ENCODE measurements at regions not wholly inside any gene's neighbourhood (a gene's known extent, or its start where the extent isn't known, plus 50 kb on each side); places are given as distances from the start of the nearest gene placed in this dataset.

DNA sequence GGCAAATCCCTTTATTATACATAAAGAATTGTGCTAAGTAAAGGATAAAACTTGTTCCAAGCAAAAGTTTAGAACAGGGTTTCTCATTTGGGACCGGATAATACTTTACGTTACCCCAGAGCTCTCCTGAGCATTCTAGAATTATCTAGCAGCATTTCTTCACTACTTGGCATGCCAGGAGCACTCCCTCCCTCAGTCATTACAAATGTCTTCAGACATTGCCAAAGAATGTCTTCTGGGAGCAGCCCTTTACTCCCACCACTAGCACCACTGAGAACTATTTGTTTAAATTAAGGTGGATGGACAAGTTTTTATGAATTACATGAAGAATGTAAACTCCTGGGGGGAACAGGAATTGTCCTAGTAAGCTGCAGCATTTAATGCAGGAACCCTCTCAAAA, 516.4 kb downstream of the GBE1 start:
- ChIA-PET POLR2A (no interaction called here), CTCF (ENCODE audit: low intra/inter-chr PET ratio) (no interaction called here)
- FAIRE-seq (no peak), DNase-seq (ENCODE audit: extremely low read depth in 1 of 4, low spot score in 3 of 4) (no peak), ATAC-seq (no peak)
- no peaks in the 10 kb centered on the region for H3K27me3 ChIP-seq (ENCODE audit: control insufficient read depth in 2 of 2, insufficient read depth in 2 of 2, low read length in 2 of 2)
- H2AFZ ChIP-seq (ENCODE audit: low read depth, low read length), result no peak overlapping the region
- H3K4me3 ChIP-seq, result no peak overlapping the region
- H3K9me1 ChIP-seq (ENCODE audit: control insufficient read depth, insufficient read depth, low read length), result no peaks in the 10 kb centered on the region
- H4K20me1 ChIP-seq (replicated peaks; ENCODE audit: control insufficient read depth, insufficient read depth, low read length), result no peaks in the 10 kb centered on the region
- no TSS peak for BruUV-seq (replicated peaks)
- intact Hi-C loops (cut with micrococcal nuclease), result no loop called here
- H3K4me1 ChIP-seq (replicated peaks in 1 of 2; ENCODE audit: control insufficient read depth in 2 of 2, insufficient read depth in 2 of 2, low read length in 2 of 2), result no peaks in the 10 kb centered on the region
- H3K79me2 ChIP-seq (ENCODE audit: control insufficient read depth, insufficient read depth, low read length), result no peaks in the 10 kb centered on the region
- in situ Hi-C loops (cut with MboI), result no loop called here
- no peak for TF ChIP-seq FOXA3 (CRISPR knock-in tag; conservative IDR thresholded peaks at IDR 0.05 in 1 of 2, IDR thresholded peaks at IDR 0.05 in 1 of 2)
- no peak for TF ChIP-seq RFX1 (IDR thresholded peaks at IDR 0.05)
- no peak for TF ChIP-seq ZFP36 (IDR thresholded peaks at IDR 0.05; ENCODE audit: low read depth, low read length, partially characterized antibody)
- no peak for TF ChIP-seq ZC3H4 (CRISPR knock-in tag; IDR thresholded peaks at IDR 0.05; ENCODE audit: borderline replicate concordance)
- no peak for TF ChIP-seq NFIX (CRISPR knock-in tag; IDR thresholded peaks at IDR 0.05; ENCODE audit: low read depth)
- no peak overlapping the region for H3K9ac ChIP-seq (ENCODE audit: insufficient read depth in 1 of 2, low read depth in 2 of 2, low read length in 2 of 2)
- no peak overlapping the region for H3K27ac ChIP-seq (ENCODE audit: extremely low read depth, low read depth, low read length)
- no peaks in the 10 kb centered on the region for H3K9me3 ChIP-seq (replicated peaks; ENCODE audit: control insufficient read depth, insufficient read depth, low read depth, low read length)
- no peaks in the 10 kb centered on the region for H3K36me3 ChIP-seq (ENCODE audit: control insufficient read depth, insufficient read depth, low read length)
- 13% methylated on average over 2 of the region's 2 CpGs for WGBS (ENCODE audit: insufficient coverage, low coverage, missing lambda C conversion rate)
- H3K4me2 ChIP-seq (ENCODE audit: insufficient read depth, low read length), result no peak overlapping the region

DNA sequence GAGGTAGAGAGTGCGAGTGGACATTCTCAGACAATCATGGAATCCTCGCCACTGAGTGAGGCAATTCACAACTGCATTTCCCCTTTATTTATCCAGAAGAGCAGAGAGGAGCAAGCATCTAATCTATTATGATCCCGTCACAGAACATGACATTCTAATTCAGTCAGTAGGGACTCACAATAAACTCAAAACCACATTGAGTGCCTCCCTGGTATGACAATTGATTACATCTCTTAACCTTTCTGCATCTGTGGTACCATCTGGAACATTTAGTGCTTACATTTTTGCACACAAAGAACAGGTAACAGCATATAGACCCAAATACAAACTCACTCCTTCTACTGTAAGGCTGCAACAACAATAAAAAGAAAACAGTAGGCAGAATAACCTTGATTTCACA, 517.2 kb downstream of the GBE1 start:
- CTCF ChIA-PET (ENCODE audit: low intra/inter-chr PET ratio), result no interaction called here
- H3K4me2 ChIP-seq (ENCODE audit: insufficient read depth, low read length), result no peak overlapping the region
- BruUV-seq (replicated peaks), result no TSS peak
- ATAC-seq (no peak), FAIRE-seq (no peak), DNase-seq (ENCODE audit: extremely low read depth in 1 of 4, low spot score in 3 of 4) (no peak)
- H3K79me2 ChIP-seq (ENCODE audit: control insufficient read depth, insufficient read depth, low read length), result no peaks in the 10 kb centered on the region
- POLR2A ChIA-PET, result no interaction called here
- H4K20me1 ChIP-seq (replicated peaks; ENCODE audit: control insufficient read depth, insufficient read depth, low read length), result no peaks in the 10 kb centered on the region
- H3K27ac ChIP-seq (ENCODE audit: extremely low read depth, low read depth, low read length), result no peak overlapping the region
- no peaks in the 10 kb centered on the region for H3K9me1 ChIP-seq (ENCODE audit: control insufficient read depth, insufficient read depth, low read length)
- no peak overlapping the region for H3K9ac ChIP-seq (ENCODE audit: insufficient read depth in 1 of 2, low read depth in 2 of 2, low read length in 2 of 2)
- H3K4me3 ChIP-seq, result no peak overlapping the region
- 0% methylated on average over 3 of the region's 3 CpGs for WGBS (ENCODE audit: insufficient coverage, low coverage, missing lambda C conversion rate)
- no peak overlapping the region for H2AFZ ChIP-seq (ENCODE audit: low read depth, low read length)
- no peaks in the 10 kb centered on the region for H3K27me3 ChIP-seq (ENCODE audit: control insufficient read depth in 2 of 2, insufficient read depth in 2 of 2, low read length in 2 of 2)
- intact Hi-C loops (cut with micrococcal nuclease) (no loop called here), in situ Hi-C loops (cut with MboI) (no loop called here)
- no peaks in the 10 kb centered on the region for H3K36me3 ChIP-seq (ENCODE audit: control insufficient read depth, insufficient read depth, low read length)
- no peaks in the 10 kb centered on the region for H3K4me1 ChIP-seq (replicated peaks in 1 of 2; ENCODE audit: control insufficient read depth in 2 of 2, insufficient read depth in 2 of 2, low read length in 2 of 2)
- no peaks in the 10 kb centered on the region for H3K9me3 ChIP-seq (replicated peaks; ENCODE audit: control insufficient read depth, insufficient read depth, low read depth, low read length)
- TF ChIP-seq, protein P1, sequence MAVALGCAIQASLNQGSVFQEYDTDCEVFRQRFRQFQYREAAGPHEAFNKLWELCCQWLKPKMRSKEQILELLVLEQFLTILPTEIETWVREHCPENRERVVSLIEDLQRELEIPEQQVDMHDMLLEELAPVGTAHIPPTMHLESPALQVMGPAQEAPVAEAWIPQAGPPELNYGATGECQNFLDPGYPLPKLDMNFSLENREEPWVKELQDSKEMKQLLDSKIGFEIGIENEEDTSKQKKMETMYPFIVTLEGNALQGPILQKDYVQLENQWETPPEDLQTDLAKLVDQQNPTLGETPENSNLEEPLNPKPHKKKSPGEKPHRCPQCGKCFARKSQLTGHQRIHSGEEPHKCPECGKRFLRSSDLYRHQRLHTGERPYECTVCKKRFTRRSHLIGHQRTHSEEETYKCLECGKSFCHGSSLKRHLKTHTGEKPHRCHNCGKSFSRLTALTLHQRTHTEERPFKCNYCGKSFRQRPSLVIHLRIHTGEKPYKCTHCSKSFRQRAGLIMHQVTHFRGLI (CRISPR knock-in tag; IDR thresholded peaks at IDR 0.05), result no peak
- TF ChIP-seq BMI1 (IDR thresholded peaks at IDR 0.05; ENCODE audit: low read length) (no peak), ARID3A (IDR thresholded peaks at IDR 0.05; ENCODE audit: borderline replicate concordance, low read depth, low read length) (no peak), ZNF146 (CRISPR knock-in tag; IDR thresholded peaks at IDR 0.05; ENCODE audit: unreplicated experiment) (no peak), PCBP1 (IDR thresholded peaks at IDR 0.05; ENCODE audit: low read depth, low read length, poor library complexity, severe bottlenecking) (no peak), NCOR1 (IDR thresholded peaks at IDR 0.05) (no peak), POLR2G (IDR thresholded peaks at IDR 0.05; ENCODE audit: low read depth, low read length) (no peak)
- TF ChIP-seq, protein P2, sequence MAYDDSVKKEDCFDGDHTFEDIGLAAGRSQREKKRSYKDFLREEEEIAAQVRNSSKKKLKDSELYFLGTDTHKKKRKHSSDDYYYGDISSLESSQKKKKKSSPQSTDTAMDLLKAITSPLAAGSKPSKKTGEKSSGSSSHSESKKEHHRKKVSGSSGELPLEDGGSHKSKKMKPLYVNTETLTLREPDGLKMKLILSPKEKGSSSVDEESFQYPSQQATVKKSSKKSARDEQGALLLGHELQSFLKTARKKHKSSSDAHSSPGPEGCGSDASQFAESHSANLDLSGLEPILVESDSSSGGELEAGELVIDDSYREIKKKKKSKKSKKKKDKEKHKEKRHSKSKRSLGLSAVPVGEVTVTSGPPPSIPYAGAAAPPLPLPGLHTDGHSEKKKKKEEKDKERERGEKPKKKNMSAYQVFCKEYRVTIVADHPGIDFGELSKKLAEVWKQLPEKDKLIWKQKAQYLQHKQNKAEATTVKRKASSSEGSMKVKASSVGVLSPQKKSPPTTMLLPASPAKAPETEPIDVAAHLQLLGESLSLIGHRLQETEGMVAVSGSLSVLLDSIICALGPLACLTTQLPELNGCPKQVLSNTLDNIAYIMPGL (CRISPR knock-in tag; IDR thresholded peaks at IDR 0.05), result no peak

All from K562 (cell line).